Urinary bladder (tissue), 3 donors: ENCODE measurements at regions not wholly inside any gene's neighbourhood (a gene's known extent, or its start where the extent isn't known, plus 50 kb on each side); places are given as distances from the start of the nearest gene placed in this dataset.
"Not testable (repeated sequence)": the region's sequence is repeated elsewhere in the genome, so short reads cannot be mapped to it uniquely, and the experiment has no call there.

Experiments used
- DNase-seq: peaks from one replicate; pipeline ENCODE4 v3.0.0-alpha.2; 2015; ENCODE audit errors: extremely low spot score
- H3K27ac ChIP-seq: one replicate; pipeline ENCODE4 v1.5.1; 2013; ENCODE audit warnings: low read depth, mild to moderate bottlenecking, moderate library complexity
- H3K36me3 ChIP-seq: one replicate; pipeline ENCODE4 v1.6.1; 2013; ENCODE audit warnings: mild to moderate bottlenecking, moderate library complexity; ENCODE audit not compliant: insufficient read depth
- H3K4me1 ChIP-seq: one replicate; pipeline ENCODE4 v1.6.1; 2013; ENCODE audit warnings: mild to moderate bottlenecking, moderate library complexity; ENCODE audit not compliant: insufficient read depth
- H3K4me3 ChIP-seq: one replicate; pipeline ENCODE4 v1.5.1; 2013; ENCODE audit warnings: low read depth, low read length
- whole genome bisulfite sequencing: extraction: QIAGEN DNeasy Blood & Tissue Kit; methylation state at CpG from one replicate; pipeline ENCODE4 v1.1.7; 2013; 5-methylcytosine and 5-hydroxymethylcytosine counted together
- donor health status: healthy with polysubstance abuse.
- donor health status: healthy.

- Histone ChIP-seq H3K4me1 (no peaks in the 10 kb centered on the region), H3K36me3 (no peaks in the 10 kb centered on the region), H3K4me3 (no peak overlapping the region), H3K27ac (no peak overlapping the region)
- 83% methylated on average over 1 of the region's 1 CpG for WGBS
- DNase-seq: no peak
Observed at GRCh38 chr5:119948162-119948561, 318.8 kb downstream of the FAM170A start.

GRCh38 chr5:119949426-119949999 is 320.2 kb downstream of the FAM170A start:
- Histone ChIP-seq H3K4me3 (no peak overlapping the region), H3K36me3 (no peaks in the 10 kb centered on the region), H3K4me1 (no peaks in the 10 kb centered on the region), H3K27ac (no peak overlapping the region)
- WGBS: 92% methylated on average over 1 of the region's 1 CpG
- DNase-seq: no peak

- Histone ChIP-seq H3K27ac (no peak overlapping the region), H3K36me3 (no peaks in the 10 kb centered on the region), H3K4me3 (no peak overlapping the region), H3K4me1 (no peaks in the 10 kb centered on the region)
- WGBS: 53% methylated on average over 4 of the region's 4 CpGs
- DNase-seq: no peak
Observed at GRCh38 chr5:119951330-119951934, 322.1 kb downstream of the FAM170A start.

GRCh38 chr5:119953474-119953873 is 324.1 kb downstream of the FAM170A start:
- Histone ChIP-seq H3K27ac (no peak overlapping the region), H3K36me3 (no peaks in the 10 kb centered on the region), H3K4me3 (no peak overlapping the region), H3K4me1 (no peaks in the 10 kb centered on the region)
- DNase-seq: no peak
- WGBS: 0% methylated on average over 1 of the region's 1 CpG

GRCh38 chr5:119954106-119954505 is 324.7 kb downstream of the FAM170A start:
- no peaks in the 10 kb centered on the region for H3K36me3 ChIP-seq

GRCh38 chr5:119961993-119962392 is 332.6 kb downstream of the FAM170A start:
- no peaks in the 10 kb centered on the region for H3K36me3 ChIP-seq
- no peak for DNase-seq
- 82% methylated on average over 1 of the region's 1 CpG for WGBS
- no peak overlapping the region for H3K4me3 ChIP-seq
- no peak overlapping the region for H3K27ac ChIP-seq
- no peaks in the 10 kb centered on the region for H3K4me1 ChIP-seq

More at GRCh38 chr5:119954106-119954505, 324.7 kb downstream of the FAM170A start:
- no peak overlapping the region for H3K27ac ChIP-seq
- DNase-seq: no peak
- no peaks in the 10 kb centered on the region for H3K4me1 ChIP-seq
- H3K4me3 ChIP-seq: no peak overlapping the region

- no peak for DNase-seq
- 62% methylated on average over 3 of the region's 3 CpGs for WGBS
- H3K4me1 ChIP-seq: no peaks in the 10 kb centered on the region
- no peak overlapping the region for H3K27ac ChIP-seq
- no peak overlapping the region for H3K4me3 ChIP-seq
- no peaks in the 10 kb centered on the region for H3K36me3 ChIP-seq
Observed at GRCh38 chr5:119966028-119966427, 336.7 kb downstream of the FAM170A start.

GRCh38 chr5:119968690-119969089 is 339.3 kb downstream of the FAM170A start:
- H3K4me1 ChIP-seq: no peaks in the 10 kb centered on the region
- H3K4me3 ChIP-seq: no peak overlapping the region
- no peak overlapping the region for H3K27ac ChIP-seq
- no peak for DNase-seq
- WGBS: 83% methylated on average over 2 of the region's 2 CpGs
- no peaks in the 10 kb centered on the region for H3K36me3 ChIP-seq

- not testable (repeated sequence) for H3K27ac ChIP-seq, H3K36me3 ChIP-seq, H3K4me1 ChIP-seq, H3K4me3 ChIP-seq, DNase-seq
- WGBS: 86% methylated on average over 7 of the region's 7 CpGs
Observed at GRCh38 chr5:119987077-119987476, 357.7 kb downstream of the FAM170A start.

- no peaks in the 10 kb centered on the region for H3K4me1 ChIP-seq
- no peaks in the 10 kb centered on the region for H3K36me3 ChIP-seq
- H3K4me3 ChIP-seq: no peak overlapping the region
- H3K27ac ChIP-seq: no peak overlapping the region
- WGBS: 76% methylated on average over 3 of the region's 3 CpGs
- DNase-seq: no peak
Observed at GRCh38 chr5:119991625-119992024, 362.3 kb downstream of the FAM170A start.

- Histone ChIP-seq H3K4me1 (no peaks in the 10 kb centered on the region), H3K4me3 (no peak overlapping the region), H3K27ac (no peak overlapping the region), H3K36me3 (no peaks in the 10 kb centered on the region)
- 92% methylated on average over 2 of the region's 2 CpGs for WGBS
- DNase-seq: no peak
Observed at GRCh38 chr5:119996128-119996527, 366.8 kb downstream of the FAM170A start.

- 24% methylated on average over 4 of the region's 4 CpGs for WGBS
- H3K27ac ChIP-seq: peak overlapping the region; percentile 2
- no peak overlapping the region for H3K4me3 ChIP-seq
- DNase-seq: peak; percentile 14
- H3K36me3 ChIP-seq: no peaks in the 10 kb centered on the region
- H3K4me1 ChIP-seq: no peaks in the 10 kb centered on the region
Observed at GRCh38 chr5:120007598-120007997, 378.2 kb downstream of the FAM170A start.

- Histone ChIP-seq H3K4me3 (no peak overlapping the region), H3K4me1 (no peaks in the 10 kb centered on the region), H3K36me3 (no peaks in the 10 kb centered on the region), H3K27ac (no peak overlapping the region)
- DNase-seq: no peak
- 83% methylated on average over 1 of the region's 1 CpG for WGBS
Observed at GRCh38 chr5:120012431-120012830, 383.1 kb downstream of the FAM170A start.

GRCh38 chr5:120014535-120014934 is 385.2 kb downstream of the FAM170A start:
- no peaks in the 10 kb centered on the region for H3K36me3 ChIP-seq
- no peak overlapping the region for H3K27ac ChIP-seq
- no peak for DNase-seq
- H3K4me1 ChIP-seq: no peaks in the 10 kb centered on the region
- H3K4me3 ChIP-seq: no peak overlapping the region
- 25% methylated on average over 3 of the region's 3 CpGs for WGBS
